ENCODE measurements at regions not wholly inside any gene's neighbourhood (a gene's known extent, or its start where the extent isn't known, plus 50 kb on each side); places are given as distances from the start of the nearest gene placed in this dataset.

DNA sequence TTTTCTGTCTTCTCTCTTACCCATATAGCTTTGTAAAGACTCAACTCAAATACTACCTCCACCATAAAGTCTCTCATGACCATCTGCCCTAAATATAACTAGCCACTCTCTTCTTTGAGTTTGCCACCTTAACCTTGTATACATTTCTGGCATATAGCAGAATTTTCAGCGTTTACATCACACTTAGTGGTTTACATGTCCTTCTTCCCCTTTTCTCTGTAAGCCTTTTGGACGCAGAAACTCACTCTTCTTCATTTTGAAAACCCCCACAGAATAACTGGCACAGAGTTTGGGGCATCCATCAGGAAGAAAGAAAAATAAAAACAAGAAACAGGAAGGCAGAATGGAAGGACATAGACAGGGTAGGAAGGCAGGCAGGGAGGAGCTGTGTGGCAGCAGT is 131.8 kb upstream of the DUSP10 start:
- no peak for TF ChIP-seq EZH2 (IDR thresholded peaks at IDR 0.05; ENCODE audit: insufficient read depth, poor library complexity, severe bottlenecking)
- no peak for TF ChIP-seq EZH2phosphoT487 (IDR thresholded peaks at IDR 0.05; ENCODE audit: insufficient read depth, low read depth)

All from GM23248 (cell line).